Caki2 (cell line): ENCODE measurements at regions not wholly inside any gene's neighbourhood (a gene's known extent, or its start where the extent isn't known, plus 50 kb on each side); places are given as distances from the start of the nearest gene placed in this dataset.

Experiments
- DNase-seq: peaks from one replicate; pipeline ENCODE4 v3.0.0-alpha.2; 2015; ENCODE audit warnings: low read depth
- in situ Hi-C: cut with HindIII; loops from 2 replicates; pipeline ENCODE4 v1.10.0; 2016; ENCODE audit warnings: low sequenced_read_pairs, low pct_unique_long_range_greater_than_20kb, mixed read lengths

DNA sequence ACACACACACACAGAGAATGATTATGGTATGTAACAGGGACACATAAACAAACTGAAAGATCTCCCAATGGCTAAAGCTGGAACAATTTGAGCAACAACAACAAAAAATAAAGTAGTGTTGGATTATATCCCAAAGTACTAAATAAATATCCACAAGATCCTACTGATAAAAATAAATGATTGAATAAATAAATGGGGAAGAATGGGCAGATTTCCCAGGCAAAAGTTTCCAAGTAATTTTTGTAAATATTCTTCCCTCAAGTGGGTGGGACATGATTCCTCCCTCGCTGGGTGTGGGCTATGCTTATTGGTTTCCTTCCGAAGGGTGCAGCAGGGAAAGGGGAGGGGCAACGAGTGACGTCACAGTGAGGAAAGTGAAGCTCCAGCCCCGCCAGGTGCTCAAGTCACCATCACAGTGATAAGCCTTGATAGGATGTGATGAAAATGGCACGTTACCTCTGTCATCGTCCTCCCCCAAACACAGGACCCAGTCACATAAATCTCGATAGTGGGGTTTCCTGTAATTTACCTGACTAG is 295.3 kb downstream of the DRD1 start:
- DNase-seq, result no peak
- in situ Hi-C loops, result no loop called here

DNA sequence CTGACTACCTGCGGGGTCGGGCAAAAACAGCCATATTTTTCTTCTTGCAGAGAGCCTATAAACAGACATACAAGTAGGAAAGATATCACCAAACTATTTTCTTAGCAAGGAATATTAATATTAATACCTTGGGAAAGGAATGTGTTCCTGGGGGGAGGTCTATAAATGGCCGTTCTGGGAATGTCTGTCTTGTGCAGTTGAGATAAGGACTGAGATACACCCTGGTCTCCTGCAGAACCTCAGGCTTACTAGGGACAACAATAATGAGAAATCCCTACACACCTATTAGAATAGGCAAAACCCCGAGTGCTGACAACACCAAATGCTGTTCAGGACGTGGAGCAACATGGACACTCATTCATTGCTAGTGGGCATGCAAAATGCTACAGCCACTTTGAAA is 297.2 kb downstream of the DRD1 start:
- peak; percentile 15 for DNase-seq
- in situ Hi-C loops, result no loop called here

DNA sequence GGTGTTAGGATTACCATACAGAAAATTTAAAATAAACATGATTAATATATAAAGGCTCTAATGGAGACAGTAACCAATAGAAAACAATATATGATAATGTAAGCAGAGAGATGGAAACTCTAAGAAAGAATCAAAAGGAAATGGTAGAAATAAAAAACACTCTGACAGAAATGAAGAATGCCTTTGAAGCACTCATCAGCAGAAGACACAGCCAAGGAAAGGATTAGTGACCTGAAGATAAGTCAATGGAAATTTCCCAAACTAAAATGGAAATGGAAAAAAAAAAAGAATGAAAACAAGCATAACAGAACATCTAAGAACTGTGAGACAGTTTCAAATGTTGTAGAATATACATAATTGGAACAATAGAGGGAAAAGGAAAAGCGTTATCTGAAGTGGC is 302.6 kb downstream of the DRD1 start:
- no peak for DNase-seq
- in situ Hi-C loops, result no loop called here

- in situ Hi-C loops, result no loop called here
- no peak for DNase-seq
These were observed 310.8 kb downstream of the DRD1 start for GRCh38 chr5:175133185-175133584.

DNA sequence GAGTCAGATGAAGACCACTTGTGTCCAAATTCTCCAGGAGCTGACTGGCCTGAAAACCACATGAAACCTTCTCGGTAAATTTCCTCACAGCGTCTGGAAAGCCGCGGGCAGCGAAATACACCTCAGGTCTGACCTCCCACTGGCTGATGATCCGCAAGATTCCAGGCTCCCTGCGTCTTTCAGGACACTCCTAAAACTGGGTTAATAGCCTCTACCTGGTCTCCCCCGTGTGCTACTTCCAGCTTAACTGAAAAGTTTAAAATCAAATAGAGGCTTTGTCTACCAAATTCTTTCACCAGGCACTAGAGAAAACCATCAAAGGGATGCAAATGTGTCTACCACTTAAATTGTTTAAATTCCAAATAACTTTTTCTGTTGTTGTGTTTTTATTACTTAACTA is 312.6 kb downstream of the DRD1 start:
- no peak for DNase-seq
- in situ Hi-C loops, result no loop called here

GRCh38 chr5:175129619-175130018 is 314.4 kb downstream of the DRD1 start:
- in situ Hi-C loops, result no loop called here
- DNase-seq, result no peak

DNA sequence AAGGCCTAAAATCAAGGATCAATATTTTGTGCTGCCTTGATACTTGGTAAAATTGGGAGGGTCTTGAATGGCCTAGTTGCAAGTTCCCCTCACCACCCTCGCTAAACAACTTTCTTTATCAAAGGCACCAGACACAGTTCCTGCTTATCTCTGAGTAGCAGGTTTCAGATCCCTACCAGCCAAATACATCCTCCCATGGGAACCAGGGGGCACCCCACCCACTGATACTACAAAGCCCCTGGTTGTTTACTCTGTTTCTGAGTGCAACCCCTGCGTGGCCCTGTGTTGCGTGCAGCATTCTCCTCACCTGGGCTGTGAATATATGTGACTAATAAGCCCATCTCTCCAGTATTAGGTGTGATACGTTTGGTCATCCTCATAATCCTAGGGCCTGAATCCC is 314.9 kb downstream of the DRD1 start:
- no peak for DNase-seq
- in situ Hi-C loops, result no loop called here

DNA sequence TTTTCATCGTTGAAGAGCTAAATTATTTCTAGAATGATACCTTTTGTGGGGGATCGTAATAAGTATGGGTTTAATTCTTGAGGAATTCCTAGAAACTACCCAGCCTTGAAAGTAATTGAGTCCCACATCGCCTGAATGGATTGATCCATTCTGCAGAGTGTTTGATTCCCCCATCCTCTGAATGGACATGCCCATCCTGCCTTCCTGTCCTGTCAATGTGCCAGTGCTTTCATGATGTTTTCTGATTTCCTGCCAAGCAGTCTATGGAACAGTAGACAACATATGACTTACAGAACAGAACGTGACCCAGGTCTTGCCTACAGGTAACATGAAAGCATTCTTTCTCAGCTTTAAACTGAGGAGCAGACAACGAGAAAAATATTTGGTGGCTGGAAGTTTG is 319.2 kb downstream of the DRD1 start:
- no peak for DNase-seq
- in situ Hi-C loops, result no loop called here

DNA sequence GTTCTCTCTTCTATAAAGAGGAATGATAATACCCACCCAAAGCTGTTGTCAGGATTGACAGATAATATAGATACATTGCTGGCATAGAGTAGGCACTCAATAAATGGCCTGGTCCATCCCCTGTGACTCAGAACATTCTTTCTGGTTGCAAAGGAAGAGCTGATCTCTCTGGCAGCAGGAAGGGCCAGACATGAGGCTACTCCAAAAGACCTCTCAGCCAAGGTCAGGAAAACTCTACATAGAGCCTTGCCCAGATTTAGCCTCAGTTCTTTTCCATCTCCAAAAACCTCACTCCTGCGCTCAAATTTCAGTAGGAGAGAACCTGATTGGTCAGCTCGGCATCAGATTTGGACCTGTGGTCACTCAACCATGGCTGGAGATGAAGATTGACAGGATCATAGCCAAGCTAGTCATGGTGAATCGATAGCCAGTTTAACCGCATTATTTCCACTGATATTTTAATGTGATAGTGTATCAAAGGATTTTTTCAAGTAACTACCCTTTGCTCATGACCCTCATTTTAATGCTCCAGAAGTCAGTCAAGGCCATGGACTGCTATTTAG is 319.6 kb downstream of the DRD1 start:
- no peak for DNase-seq
- in situ Hi-C loops, result no loop called here

- DNase-seq, result no peak
- in situ Hi-C loops, result no loop called here
These were observed 320.4 kb downstream of the DRD1 start for GRCh38 chr5:175123542-175123941.

GRCh38 chr5:175121457-175121856 is 322.5 kb downstream of the DRD1 start:
- in situ Hi-C loops, result no loop called here
- DNase-seq, result no peak

DNA sequence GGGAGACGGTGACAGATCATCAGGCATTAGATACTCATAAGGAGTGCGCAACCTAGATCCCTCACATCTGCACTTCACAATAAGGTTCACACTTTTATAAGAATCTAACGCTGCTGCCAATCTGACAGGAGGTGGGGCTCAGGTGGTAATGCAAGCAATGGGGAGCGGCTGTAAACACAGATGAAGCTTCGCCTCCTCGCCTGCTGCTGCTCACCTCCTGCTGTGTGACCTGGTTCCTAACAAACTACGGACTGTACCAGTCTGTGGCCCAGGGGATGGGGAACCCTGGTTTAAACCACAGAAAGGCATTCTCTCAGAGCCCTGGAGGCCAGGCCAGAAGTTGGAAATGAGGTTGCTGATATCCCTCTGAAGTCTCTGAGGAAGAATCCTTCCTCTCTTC is 323.6 kb downstream of the DRD1 start:
- no peak for DNase-seq
- in situ Hi-C loops, result no loop called here

GRCh38 chr5:175118700-175119309 is 325.2 kb downstream of the DRD1 start:
- no peak for DNase-seq
- in situ Hi-C loops, result no loop called here

DNA sequence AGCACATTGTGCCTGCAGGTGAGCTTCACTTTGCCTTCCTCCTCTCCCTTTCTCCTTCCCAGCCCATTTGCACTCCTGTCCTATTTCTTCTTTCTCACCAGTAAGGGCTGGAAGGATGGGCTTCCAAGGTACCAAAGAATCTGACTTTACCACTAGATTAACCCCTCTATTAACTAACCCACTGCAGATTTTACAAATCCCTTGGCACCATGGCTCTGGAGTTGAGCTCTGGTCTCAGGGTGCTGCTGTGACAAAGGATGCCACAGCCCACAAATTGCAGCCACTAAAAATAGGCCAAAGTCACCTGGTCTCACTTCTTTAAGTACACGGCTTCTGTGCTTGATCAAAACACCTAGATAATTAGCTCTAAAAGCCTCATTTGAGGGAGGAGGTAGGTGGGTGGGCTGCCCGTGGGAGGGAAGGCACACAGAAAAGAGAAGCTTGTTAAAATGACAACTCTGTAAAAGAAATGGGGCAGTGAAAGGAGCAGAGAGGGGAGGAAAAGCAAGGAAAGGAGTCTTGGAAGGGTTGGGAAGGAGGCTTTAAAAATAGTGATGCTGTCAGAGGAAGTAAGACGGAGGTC is 327.4 kb downstream of the DRD1 start:
- DNase-seq, result no peak
- in situ Hi-C loops, result no loop called here

- DNase-seq, result no peak
- in situ Hi-C loops, result no loop called here
These were observed 328.2 kb downstream of the DRD1 start for GRCh38 chr5:175115831-175116230.

- DNase-seq, result no peak
- in situ Hi-C loops, result no loop called here
These were observed 330.0 kb downstream of the DRD1 start for GRCh38 chr5:175113947-175114346.

GRCh38 chr5:175109058-175109755 is 334.8 kb downstream of the DRD1 start:
- in situ Hi-C loops, result no loop called here
- DNase-seq, result no peak

DNA sequence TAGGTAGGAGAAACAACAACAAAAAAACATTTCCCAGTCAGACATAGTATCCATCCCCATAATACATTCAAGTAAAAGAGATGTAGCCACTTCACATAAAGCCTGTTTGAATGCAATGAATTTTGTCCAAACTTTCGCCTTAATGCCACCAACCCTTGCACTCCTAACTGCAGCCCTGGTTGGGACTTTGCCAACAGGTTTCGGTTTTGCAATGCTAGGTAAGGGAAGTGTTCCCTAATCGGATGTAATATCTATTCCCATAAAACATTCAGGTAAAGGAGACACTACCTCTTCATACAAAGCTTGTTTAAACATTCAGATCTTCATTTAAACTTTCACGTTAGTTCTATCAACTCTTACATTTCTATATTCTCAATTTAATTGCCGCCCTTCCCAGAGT is 336.1 kb downstream of the DRD1 start:
- in situ Hi-C loops, result no loop called here
- DNase-seq, result no peak

- in situ Hi-C loops, result no loop called here
- DNase-seq, result no peak
These were observed 336.9 kb downstream of the DRD1 start for GRCh38 chr5:175107028-175107588.
